Colonic mucosa (tissue), 4 donors: ENCODE measurements at regions not wholly inside any gene's neighbourhood (a gene's known extent, or its start where the extent isn't known, plus 50 kb on each side); places are given as distances from the start of the nearest gene placed in this dataset.

Experiments
- DNase-seq: peaks from one replicate; pipeline ENCODE4 v3.0.0-alpha.2; 2020
- H3K27ac ChIP-seq: fragments of 200-600 bp; one replicate; pipeline ENCODE4 v1.8.0; 2021
- H3K27me3 ChIP-seq: fragments of 200-600 bp; one replicate; pipeline ENCODE4 v1.8.0; 2021
- H3K36me3 ChIP-seq: fragments of 200-600 bp; one replicate; pipeline ENCODE4 v1.8.0; 2021
- H3K4me1 ChIP-seq: fragments of 200-600 bp; one replicate; pipeline ENCODE4 v1.8.0; 2021; ENCODE audit warnings: mild to moderate bottlenecking
- H3K4me3 ChIP-seq: fragments of 200-600 bp; one replicate; pipeline ENCODE4 v1.8.0; 2021
- H3K9ac ChIP-seq, 2 donors: one replicate each; pipeline ENCODE4 v1.7.0; 2013; ENCODE audit warnings: control low read depth in 2 of 2, low read depth in 2 of 2, low read length in 2 of 2
- H3K9me3 ChIP-seq: fragments of 200-600 bp; one replicate; pipeline ENCODE4 v1.8.0; 2021
- intact Hi-C: fragments of 100-400 bp; cut with DNase I; formaldehyde crosslinking; loops from one replicate; pipeline ENCODE4 v1.14.1; 2022
- TF ChIP-seq, protein P1 (sequence below): fragments of 200-600 bp; IDR thresholded peaks from one replicate; pipeline ENCODE4 v1.8.0; 2022; ENCODE audit warnings: antibody characterized with exemption, mild to moderate bottlenecking
- donor health status: healthy.
- donor health status: DM: no; HTN: no; CAD: no.
- donor health status: DM: no; HTN: no; CAD: no.

DNA sequence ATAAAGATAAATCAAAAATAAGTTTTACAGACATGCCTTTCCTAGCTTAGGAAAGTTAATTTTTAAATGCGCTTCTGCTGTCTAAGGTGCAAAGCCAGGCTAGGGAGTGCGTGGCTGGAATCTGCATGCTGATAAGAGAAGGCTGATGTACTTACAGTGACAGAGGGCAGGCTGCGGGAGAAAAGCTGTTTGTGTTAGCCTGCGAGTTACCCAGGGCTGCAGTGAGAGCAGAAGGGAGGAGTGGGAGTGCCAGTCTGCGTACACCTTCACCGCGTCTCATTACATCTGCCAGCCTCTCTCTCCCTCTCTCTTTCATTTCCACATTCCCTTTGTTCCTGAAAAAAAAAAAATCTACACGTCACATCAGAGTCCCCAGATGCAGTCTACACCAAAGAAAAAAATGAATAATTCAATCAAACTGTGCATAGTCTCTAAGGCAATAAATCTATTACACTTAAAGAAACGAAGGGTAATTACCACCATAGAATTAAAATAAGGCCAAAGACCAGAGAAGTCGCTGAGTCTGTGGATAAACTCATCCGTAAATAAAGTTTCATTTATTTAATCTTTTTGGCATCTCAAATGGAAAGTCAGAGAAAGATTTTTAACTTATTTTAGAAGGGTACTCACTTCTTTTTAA lies 126.4 kb upstream of the C11orf58 start:
- intact Hi-C loops = loop anchor here (5.0 kb wide), 2 partner anchors 760 to 1285 kb away; no protein-coding TSS in a partner anchor
- no peak overlapping the region for H3K4me3 ChIP-seq

DNA sequence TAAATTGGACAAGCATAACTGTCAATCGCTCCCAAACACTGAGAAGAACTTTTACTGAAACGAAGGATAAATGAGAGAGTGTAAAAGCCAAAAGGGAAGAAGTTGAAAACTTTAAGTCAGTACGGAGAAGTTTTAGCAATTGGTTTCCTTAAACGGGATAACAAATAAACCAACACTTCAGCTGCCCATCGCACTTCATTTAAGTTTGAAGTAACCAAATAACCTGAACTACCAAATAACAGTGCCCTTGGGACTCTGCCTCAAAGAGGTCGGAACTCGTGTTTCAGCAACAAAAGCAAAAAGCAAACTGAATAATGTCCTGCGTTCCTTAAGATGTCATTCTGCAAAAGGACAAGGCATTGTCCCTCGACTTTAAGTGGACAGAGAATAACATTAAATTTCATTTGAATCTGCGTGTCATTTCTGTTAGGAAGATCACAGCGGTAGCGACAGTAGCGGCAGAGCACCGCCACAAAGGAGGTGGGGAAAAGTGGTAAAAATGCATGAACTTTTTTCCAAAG lies 127.0 kb upstream of the C11orf58 start:
- intact Hi-C loops = loop anchor here (5.0 kb wide), 2 partner anchors 759 to 1284 kb away; no protein-coding TSS in a partner anchor
- H3K4me3 ChIP-seq = no peak overlapping the region
- peaks cover 66% of the 10 kb centered on the region for H3K27me3 ChIP-seq
- no peaks in the 10 kb centered on the region for H3K9me3 ChIP-seq
- no peak overlapping the region for H3K9ac ChIP-seq
- peaks cover 14% of the 10 kb centered on the region for H3K4me1 ChIP-seq
- H3K27ac ChIP-seq = no peak overlapping the region
- no peak for DNase-seq
- TF ChIP-seq, protein P1, sequence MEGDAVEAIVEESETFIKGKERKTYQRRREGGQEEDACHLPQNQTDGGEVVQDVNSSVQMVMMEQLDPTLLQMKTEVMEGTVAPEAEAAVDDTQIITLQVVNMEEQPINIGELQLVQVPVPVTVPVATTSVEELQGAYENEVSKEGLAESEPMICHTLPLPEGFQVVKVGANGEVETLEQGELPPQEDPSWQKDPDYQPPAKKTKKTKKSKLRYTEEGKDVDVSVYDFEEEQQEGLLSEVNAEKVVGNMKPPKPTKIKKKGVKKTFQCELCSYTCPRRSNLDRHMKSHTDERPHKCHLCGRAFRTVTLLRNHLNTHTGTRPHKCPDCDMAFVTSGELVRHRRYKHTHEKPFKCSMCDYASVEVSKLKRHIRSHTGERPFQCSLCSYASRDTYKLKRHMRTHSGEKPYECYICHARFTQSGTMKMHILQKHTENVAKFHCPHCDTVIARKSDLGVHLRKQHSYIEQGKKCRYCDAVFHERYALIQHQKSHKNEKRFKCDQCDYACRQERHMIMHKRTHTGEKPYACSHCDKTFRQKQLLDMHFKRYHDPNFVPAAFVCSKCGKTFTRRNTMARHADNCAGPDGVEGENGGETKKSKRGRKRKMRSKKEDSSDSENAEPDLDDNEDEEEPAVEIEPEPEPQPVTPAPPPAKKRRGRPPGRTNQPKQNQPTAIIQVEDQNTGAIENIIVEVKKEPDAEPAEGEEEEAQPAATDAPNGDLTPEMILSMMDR = no peak
- no peaks in the 10 kb centered on the region for H3K36me3 ChIP-seq

More for the DNA sequence above, 126.4 kb upstream of the C11orf58 start:
- Histone ChIP-seq H3K36me3 (no peaks in the 10 kb centered on the region), H3K9me3 (no peaks in the 10 kb centered on the region), H3K9ac (no peak overlapping the region), H3K27ac (no peak overlapping the region), H3K4me1 (peaks cover 13% of the 10 kb centered on the region), H3K27me3 (peaks cover 60% of the 10 kb centered on the region)
- TF ChIP-seq, protein P1 = no peak
- no peak for DNase-seq

DNA sequence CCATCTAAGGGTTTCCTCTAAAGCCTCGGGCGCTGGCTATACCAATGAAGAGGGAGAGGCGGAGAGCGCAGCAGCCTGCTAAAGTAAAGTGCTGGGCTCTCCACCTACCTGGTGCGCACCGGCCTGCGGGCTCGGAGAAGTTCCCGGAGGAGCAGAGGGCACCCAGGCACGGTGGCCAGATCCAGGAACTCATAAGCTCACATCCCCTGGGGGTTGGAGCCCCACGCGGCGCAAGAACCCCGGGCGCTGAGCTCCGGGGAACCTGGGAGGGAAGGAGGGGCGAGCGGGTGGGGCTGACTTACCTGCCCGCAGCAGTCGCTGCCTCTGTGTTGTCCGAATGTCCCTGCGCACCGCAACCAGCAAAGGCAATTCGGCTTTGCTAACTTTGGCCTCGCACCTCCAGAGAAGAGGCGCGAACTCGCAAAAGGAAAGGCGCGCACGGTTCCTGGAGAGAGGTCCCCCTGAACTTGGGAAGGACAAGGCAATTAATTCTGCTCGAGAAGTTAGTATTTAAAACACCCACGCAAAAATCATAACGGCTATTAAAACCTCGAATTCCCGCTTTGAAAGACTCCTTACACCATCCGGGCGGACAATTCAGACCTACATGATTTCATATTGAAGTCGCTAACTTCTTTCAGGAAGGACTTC lies 127.6 kb upstream of the C11orf58 start:
- Histone ChIP-seq H3K9ac (no peak overlapping the region), H3K27ac (no peak overlapping the region), H3K9me3 (no peaks in the 10 kb centered on the region), H3K36me3 (no peaks in the 10 kb centered on the region), H3K4me3 (no peak overlapping the region), H3K27me3 (peaks cover 68% of the 10 kb centered on the region), H3K4me1 (peaks cover 14% of the 10 kb centered on the region)
- TF ChIP-seq, protein P1 = no peak
- intact Hi-C loops = loop anchor here (5.0 kb wide), 2 partner anchors 759 to 1284 kb away; no protein-coding TSS in a partner anchor
- no peak for DNase-seq

GRCh38 chr11:16610213-16610737 lies 128.2 kb upstream of the C11orf58 start:
- H3K27ac ChIP-seq = no peak overlapping the region
- intact Hi-C loops = loop anchor here (5.0 kb wide), 2 partner anchors 758 to 1283 kb away; no protein-coding TSS in a partner anchor
- no peak overlapping the region for H3K4me3 ChIP-seq
- no peak for DNase-seq
- H3K9ac ChIP-seq = no peak overlapping the region
- no peaks in the 10 kb centered on the region for H3K36me3 ChIP-seq
- TF ChIP-seq, protein P1 = no peak
- H3K27me3 ChIP-seq = peaks cover 68% of the 10 kb centered on the region
- H3K9me3 ChIP-seq = no peaks in the 10 kb centered on the region
- peaks cover 14% of the 10 kb centered on the region for H3K4me1 ChIP-seq

- TF ChIP-seq, protein P1 = no peak
- H3K4me3 ChIP-seq = no peak overlapping the region
- intact Hi-C loops = loop anchor here (5.0 to 10.0 kb wide), 4 partner anchors 757 to 1282 kb away; no protein-coding TSS in a partner anchor
- no peak for DNase-seq
- no peaks in the 10 kb centered on the region for H3K9me3 ChIP-seq
- H3K9ac ChIP-seq = no peak overlapping the region
- peaks cover 14% of the 10 kb centered on the region for H3K4me1 ChIP-seq
- no peak overlapping the region for H3K27ac ChIP-seq
- no peaks in the 10 kb centered on the region for H3K36me3 ChIP-seq
- H3K27me3 ChIP-seq = peaks cover 68% of the 10 kb centered on the region
Observed at GRCh38 chr11:16609769-16610168, 128.7 kb upstream of the C11orf58 start.
